ENCODE measurements at regions not wholly inside any gene's neighbourhood (a gene's known extent, or its start where the extent isn't known, plus 50 kb on each side); places are given as distances from the start of the nearest gene placed in this dataset.

- Histone ChIP-seq H3K9me3 (no peaks in the 10 kb centered on the region), H3K4me1 (no peaks in the 10 kb centered on the region), H3K27me3 (no peaks in the 10 kb centered on the region), H3K4me3 (no peak overlapping the region), H3K36me3 (replicated peaks in 1 of 2; ENCODE audit: insufficient read depth in 1 of 2, low read depth in 2 of 2) (no peaks in the 10 kb centered on the region), H3K27ac (no peak overlapping the region)
- intact Hi-C loops (cut with DNase I) = no loop called here
- no peak for DNase-seq
- 65 to 71% methylated on average over 8 of the region's 8 CpGs for WGBS, 2 donors
- TF ChIP-seq POLR2A (IDR thresholded peaks at IDR 0.05) = no peak
- TF ChIP-seq, protein P1, sequence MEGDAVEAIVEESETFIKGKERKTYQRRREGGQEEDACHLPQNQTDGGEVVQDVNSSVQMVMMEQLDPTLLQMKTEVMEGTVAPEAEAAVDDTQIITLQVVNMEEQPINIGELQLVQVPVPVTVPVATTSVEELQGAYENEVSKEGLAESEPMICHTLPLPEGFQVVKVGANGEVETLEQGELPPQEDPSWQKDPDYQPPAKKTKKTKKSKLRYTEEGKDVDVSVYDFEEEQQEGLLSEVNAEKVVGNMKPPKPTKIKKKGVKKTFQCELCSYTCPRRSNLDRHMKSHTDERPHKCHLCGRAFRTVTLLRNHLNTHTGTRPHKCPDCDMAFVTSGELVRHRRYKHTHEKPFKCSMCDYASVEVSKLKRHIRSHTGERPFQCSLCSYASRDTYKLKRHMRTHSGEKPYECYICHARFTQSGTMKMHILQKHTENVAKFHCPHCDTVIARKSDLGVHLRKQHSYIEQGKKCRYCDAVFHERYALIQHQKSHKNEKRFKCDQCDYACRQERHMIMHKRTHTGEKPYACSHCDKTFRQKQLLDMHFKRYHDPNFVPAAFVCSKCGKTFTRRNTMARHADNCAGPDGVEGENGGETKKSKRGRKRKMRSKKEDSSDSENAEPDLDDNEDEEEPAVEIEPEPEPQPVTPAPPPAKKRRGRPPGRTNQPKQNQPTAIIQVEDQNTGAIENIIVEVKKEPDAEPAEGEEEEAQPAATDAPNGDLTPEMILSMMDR (IDR thresholded peaks at IDR 0.05) = no peak
- ATAC-seq = no peak
These were observed 166.0 kb downstream of the ARRDC4 start for GRCh38 chr15:98126326-98127085.

GRCh38 chr15:98127586-98127985 lies 167.1 kb downstream of the ARRDC4 start:
- no peak overlapping the region for H3K4me3 ChIP-seq
- H3K36me3 ChIP-seq (replicated peaks in 1 of 2; ENCODE audit: insufficient read depth in 1 of 2, low read depth in 2 of 2) = no peaks in the 10 kb centered on the region
- intact Hi-C loops (cut with DNase I) = no loop called here
- H3K27ac ChIP-seq = no peak overlapping the region
- no peaks in the 10 kb centered on the region for H3K27me3 ChIP-seq
- no peak for DNase-seq
- no peak for ATAC-seq
- WGBS, 2 donors = 31 to 53% methylated on average over 5 of the region's 5 CpGs
- no peak for TF ChIP-seq POLR2A (IDR thresholded peaks at IDR 0.05)
- TF ChIP-seq, protein P1 (IDR thresholded peaks at IDR 0.05) = no peak
- no peaks in the 10 kb centered on the region for H3K9me3 ChIP-seq
- no peaks in the 10 kb centered on the region for H3K4me1 ChIP-seq

- intact Hi-C loops (cut with DNase I) = no loop called here
- TF ChIP-seq POLR2A (IDR thresholded peaks at IDR 0.05) = no peak
- TF ChIP-seq, protein P1 (IDR thresholded peaks at IDR 0.05) = no peak
- Histone ChIP-seq H3K27ac (no peak overlapping the region), H3K27me3 (no peaks in the 10 kb centered on the region), H3K9me3 (no peaks in the 10 kb centered on the region), H3K36me3 (replicated peaks in 1 of 2; ENCODE audit: insufficient read depth in 1 of 2, low read depth in 2 of 2) (no peaks in the 10 kb centered on the region), H3K4me3 (no peak overlapping the region), H3K4me1 (no peaks in the 10 kb centered on the region)
- ATAC-seq (no peak), DNase-seq (no peak)
- WGBS, 2 donors = 35 to 47% methylated on average over 4 of the region's 4 CpGs
These were observed 171.4 kb downstream of the ARRDC4 start for GRCh38 chr15:98131924-98132323.

DNA sequence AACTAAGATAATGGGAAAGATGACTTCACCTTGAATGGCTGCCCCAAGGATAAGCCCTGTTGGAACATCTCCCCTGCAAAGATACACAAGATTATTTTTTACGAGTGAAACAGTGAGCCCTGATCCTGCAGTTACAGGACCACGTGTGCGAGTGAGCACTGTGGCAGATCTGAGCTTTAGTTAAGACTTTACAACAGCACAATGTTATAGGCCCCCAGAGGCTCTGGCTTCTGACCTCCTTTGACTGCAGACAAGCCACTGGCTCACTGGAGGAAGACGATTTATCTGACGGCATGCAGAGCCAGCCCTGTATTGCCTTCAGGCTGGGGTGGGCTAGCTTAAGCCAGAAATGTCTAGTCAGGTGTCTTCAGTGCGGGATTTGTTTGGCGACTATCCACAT lies 174.4 kb downstream of the ARRDC4 start:
- intact Hi-C loops (cut with DNase I) = no loop called here

More for the DNA sequence above, 174.4 kb downstream of the ARRDC4 start:
- no peak for DNase-seq
- Histone ChIP-seq H3K4me3 (no peak overlapping the region), H3K27ac (no peak overlapping the region), H3K9me3 (no peaks in the 10 kb centered on the region), H3K4me1 (no peaks in the 10 kb centered on the region), H3K36me3 (replicated peaks in 1 of 2; ENCODE audit: insufficient read depth in 1 of 2, low read depth in 2 of 2) (no peaks in the 10 kb centered on the region), H3K27me3 (no peaks in the 10 kb centered on the region)
- no peak for TF ChIP-seq POLR2A (IDR thresholded peaks at IDR 0.05)
- TF ChIP-seq, protein P1 (IDR thresholded peaks at IDR 0.05) = no peak
- ATAC-seq = no peak
- WGBS, 2 donors = 60 to 79% methylated on average over 7 of the region's 7 CpGs
